ENCODE measurements at regions not wholly inside any gene's neighbourhood (a gene's known extent, or its start where the extent isn't known, plus 50 kb on each side); places are given as distances from the start of the nearest gene placed in this dataset.
"Not testable (repeated sequence)": the region's sequence is repeated elsewhere in the genome, so short reads cannot be mapped to it uniquely, and the experiment has no call there.

DNA sequence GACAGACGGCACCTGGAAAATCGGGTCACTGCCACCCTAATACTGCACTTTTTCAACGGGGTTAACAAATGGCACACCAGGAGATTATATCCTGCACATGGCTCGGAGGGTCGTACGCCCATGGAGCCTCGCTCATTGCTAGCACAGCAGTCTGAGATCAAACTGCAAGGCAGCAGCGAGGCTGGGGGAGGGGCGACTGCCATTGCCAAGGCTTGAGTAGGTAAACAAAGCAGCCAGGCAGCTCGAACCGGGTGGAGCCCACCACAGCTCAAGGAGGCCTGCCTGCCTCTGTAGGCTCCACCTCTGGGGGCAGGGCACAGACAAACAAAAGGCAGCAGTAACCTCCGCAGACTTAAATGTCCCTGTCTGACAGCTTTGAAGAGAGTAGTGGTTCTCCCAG, 270.7 kb downstream of the XPNPEP1 start:
- not testable (repeated sequence) for TF ChIP-seq EZH2 (IDR thresholded peaks at IDR 0.05; ENCODE audit: insufficient read depth, poor library complexity, severe bottlenecking); EZH2phosphoT487 (IDR thresholded peaks at IDR 0.05; ENCODE audit: insufficient read depth, low read depth)

Measured in GM23248 (cell line).